AG10803 (cell line): ENCODE measurements at regions not wholly inside any gene's neighbourhood (a gene's known extent, or its start where the extent isn't known, plus 50 kb on each side); places are given as distances from the start of the nearest gene placed in this dataset.
"Not testable (repeated sequence)": the region's sequence is repeated elsewhere in the genome, so short reads cannot be mapped to it uniquely, and the experiment has no call there.

Experiments used
- DNase-seq: peaks from one replicate; pipeline ENCODE4 v3.0.0; 2010; ENCODE audit warnings: low read depth
- H3K4me3 ChIP-seq: 2 replicates; pipeline ENCODE4 v1.5.1; 2011; ENCODE audit warnings: mild to moderate bottlenecking, low read length, control low read depth
- CTCF ChIP-seq: conservative IDR thresholded peaks from 2 replicates; pipeline ENCODE4 v1.5.1; 2011; ENCODE audit warnings: mild to moderate bottlenecking, low read length, control low read depth, inconsistent platforms

- no peak for DNase-seq
- no peak for TF ChIP-seq CTCF
- H3K4me3 ChIP-seq = no peak overlapping the region
Measured at GRCh38 chr5:12095808-12096281, 191.6 kb upstream of the CTNND2 start.

- no peak for TF ChIP-seq CTCF
- DNase-seq = no peak
- H3K4me3 ChIP-seq = no peak overlapping the region
Measured at GRCh38 chr5:12093586-12093985, 189.3 kb upstream of the CTNND2 start.

GRCh38 chr5:12080761-12081160, 176.5 kb upstream of the CTNND2 start:
- no peak overlapping the region for H3K4me3 ChIP-seq
- TF ChIP-seq CTCF = no peak
- DNase-seq = no peak

- not testable (repeated sequence) for H3K4me3 ChIP-seq, DNase-seq
Measured at GRCh38 chr5:12078286-12078685, 174.0 kb upstream of the CTNND2 start.

GRCh38 chr5:12073426-12073825, 169.2 kb upstream of the CTNND2 start:
- TF ChIP-seq CTCF = no peak
- DNase-seq = no peak
- H3K4me3 ChIP-seq = no peak overlapping the region

GRCh38 chr5:12072441-12072840, 168.2 kb upstream of the CTNND2 start:
- DNase-seq = no peak
- H3K4me3 ChIP-seq = no peak overlapping the region
- TF ChIP-seq CTCF = no peak

GRCh38 chr5:12071455-12071854, 167.2 kb upstream of the CTNND2 start:
- DNase-seq = no peak
- H3K4me3 ChIP-seq = no peak overlapping the region
- no peak for TF ChIP-seq CTCF
